Mesendoderm (in vitro differentiated cells): ENCODE measurements at regions not wholly inside any gene's neighbourhood (a gene's known extent, or its start where the extent isn't known, plus 50 kb on each side); places are given as distances from the start of the nearest gene placed in this dataset.

ENCODE experiments used
- DNase-seq: peaks from one replicate; pipeline ENCODE4 v3.0.0; 2013
- H2AK5ac ChIP-seq: 2 replicates; pipeline ENCODE4 v1.6.1; 2013; ENCODE audit warnings: low read length, inconsistent platforms
- H2BK120ac ChIP-seq: 2 replicates; pipeline ENCODE4 v1.6.1; 2013; ENCODE audit warnings: low read depth, mild to moderate bottlenecking, low read length, moderate library complexity, mixed read lengths
- H2BK15ac ChIP-seq: replicated peaks from 2 replicates; pipeline ENCODE4 v1.6.1; 2013; ENCODE audit warnings: low read depth, mild to moderate bottlenecking, moderate library complexity
- H2BK5ac ChIP-seq: 2 replicates; pipeline ENCODE4 v1.6.1; 2013; ENCODE audit warnings: low read length, inconsistent platforms
- H3K18ac ChIP-seq: 2 replicates; pipeline ENCODE4 v1.6.1; 2013; ENCODE audit warnings: mild to moderate bottlenecking, low read length, mixed read lengths
- H3K23ac ChIP-seq: one replicate; pipeline ENCODE4 v1.6.1; 2013; ENCODE audit warnings: low read length
- H3K27ac ChIP-seq: 2 replicates; pipeline ENCODE4 v1.5.1; 2013; ENCODE audit warnings: low read depth, mild to moderate bottlenecking, inconsistent platforms, low read length, moderate library complexity
- H3K27me3 ChIP-seq: 2 replicates; pipeline ENCODE4 v1.6.1; 2013; ENCODE audit warnings: low read length, control low read depth, mild to moderate bottlenecking, inconsistent platforms; ENCODE audit not compliant: insufficient read depth, poor library complexity
- H3K36me3 ChIP-seq: 2 replicates; pipeline ENCODE4 v1.6.1; 2013; ENCODE audit warnings: low read length, inconsistent platforms; ENCODE audit not compliant: control insufficient read depth, insufficient read depth
- H3K4ac ChIP-seq: one replicate; pipeline ENCODE4 v1.6.1; 2013; ENCODE audit warnings: low read depth, mild to moderate bottlenecking, low read length, moderate library complexity
- H3K4me1 ChIP-seq: 2 replicates; pipeline ENCODE4 v1.6.1; 2013; ENCODE audit warnings: low read depth, low read length, inconsistent platforms; ENCODE audit not compliant: control insufficient read depth
- H3K4me2 ChIP-seq: 2 replicates; pipeline ENCODE4 v1.6.1; 2013; ENCODE audit warnings: low read length
- H3K4me3 ChIP-seq: 2 replicates; pipeline ENCODE4 v1.5.1; 2013; ENCODE audit warnings: mild to moderate bottlenecking, low read length
- H3K56ac ChIP-seq: one replicate; pipeline ENCODE4 v1.6.1; 2013; ENCODE audit warnings: low read length
- H3K79me1 ChIP-seq: 2 replicates; pipeline ENCODE4 v1.6.1; 2013; ENCODE audit warnings: low read length, inconsistent platforms
- H3K79me2 ChIP-seq: 2 replicates; pipeline ENCODE4 v1.6.1; 2013; ENCODE audit warnings: mild to moderate bottlenecking, low read length; ENCODE audit not compliant: control insufficient read depth, insufficient read depth
- H3K9ac ChIP-seq: 2 replicates; pipeline ENCODE4 v1.6.1; 2013; ENCODE audit warnings: low read length, inconsistent platforms
- H4K5ac ChIP-seq: one replicate; pipeline ENCODE4 v1.6.1; 2013; ENCODE audit warnings: low read length
- H4K8ac ChIP-seq: one replicate; pipeline ENCODE4 v1.6.1; 2013; ENCODE audit warnings: low read depth, mild to moderate bottlenecking, control low read depth, low read length, moderate library complexity
- WGBS: extraction: QIAGEN DNeasy Blood & Tissue Kit; methylation state at CpG from one replicate; pipeline ENCODE4 v1.1.7; 2013; ENCODE audit warnings: low lambda C conversion rate, missing lambda C conversion rate; ENCODE audit not compliant: insufficient coverage; ENCODE audit errors: extremely low coverage; 5-methylcytosine and 5-hydroxymethylcytosine counted together

- no peak overlapping the region for H3K4me2 ChIP-seq
- no peak overlapping the region for H2BK120ac ChIP-seq
- no peak overlapping the region for H3K9ac ChIP-seq
- no peaks in the 10 kb centered on the region for H3K79me2 ChIP-seq
- H3K18ac ChIP-seq: no peak overlapping the region
- H3K23ac ChIP-seq: no peak overlapping the region
- no CpG with 5 or more reads among the region's 2 CpGs for WGBS
- H2BK15ac ChIP-seq: no peak overlapping the region
- no peak for DNase-seq
- no peak overlapping the region for H4K5ac ChIP-seq
- no peaks in the 10 kb centered on the region for H3K36me3 ChIP-seq
- H3K56ac ChIP-seq: no peak overlapping the region
- no peak overlapping the region for H4K8ac ChIP-seq
- H3K79me1 ChIP-seq: no peaks in the 10 kb centered on the region
- no peak overlapping the region for H3K27ac ChIP-seq
- H3K4me1 ChIP-seq: no peaks in the 10 kb centered on the region
- no peak overlapping the region for H3K4me3 ChIP-seq
- H2AK5ac ChIP-seq: no peak overlapping the region
- no peak overlapping the region for H3K4ac ChIP-seq
- H2BK5ac ChIP-seq: no peak overlapping the region
- no peaks in the 10 kb centered on the region for H3K27me3 ChIP-seq
Observed at GRCh38 chr6:12384357-12384912, 94.3 kb downstream of the EDN1 start.

DNA sequence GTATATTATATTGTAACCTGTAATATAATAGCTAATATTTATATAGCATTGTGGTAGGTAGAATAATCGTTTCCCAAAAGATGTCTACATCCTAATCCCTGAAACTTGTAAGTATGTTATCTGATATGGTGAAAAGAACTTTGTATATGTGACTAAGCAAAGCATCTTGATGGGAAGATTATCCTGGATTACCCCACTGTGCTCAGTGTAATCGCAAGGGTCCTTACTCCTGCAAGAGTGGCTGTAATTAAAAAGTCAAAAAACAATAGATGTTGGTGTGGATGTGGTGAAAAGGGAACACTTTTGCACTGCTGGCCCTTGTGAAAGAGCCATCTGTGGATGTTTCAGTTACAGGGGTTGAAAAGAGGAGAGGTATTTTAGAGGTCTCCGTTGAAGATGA lies 95.2 kb downstream of the EDN1 start:
- no peak for DNase-seq
- Histone ChIP-seq H2BK15ac (no peak overlapping the region), H3K4me3 (no peak overlapping the region), H3K79me1 (no peaks in the 10 kb centered on the region), H3K4me2 (no peak overlapping the region), H3K36me3 (no peaks in the 10 kb centered on the region), H2BK5ac (no peak overlapping the region), H3K27ac (no peak overlapping the region), H3K56ac (no peak overlapping the region), H4K5ac (no peak overlapping the region), H4K8ac (no peak overlapping the region), H3K23ac (no peak overlapping the region), H3K4ac (no peak overlapping the region), H2BK120ac (no peak overlapping the region), H3K79me2 (no peaks in the 10 kb centered on the region), H3K4me1 (no peaks in the 10 kb centered on the region), H2AK5ac (no peak overlapping the region), H3K9ac (no peak overlapping the region), H3K18ac (no peak overlapping the region), H3K27me3 (no peaks in the 10 kb centered on the region)
- WGBS: no CpG with 5 or more reads among the region's 3 CpGs

DNA sequence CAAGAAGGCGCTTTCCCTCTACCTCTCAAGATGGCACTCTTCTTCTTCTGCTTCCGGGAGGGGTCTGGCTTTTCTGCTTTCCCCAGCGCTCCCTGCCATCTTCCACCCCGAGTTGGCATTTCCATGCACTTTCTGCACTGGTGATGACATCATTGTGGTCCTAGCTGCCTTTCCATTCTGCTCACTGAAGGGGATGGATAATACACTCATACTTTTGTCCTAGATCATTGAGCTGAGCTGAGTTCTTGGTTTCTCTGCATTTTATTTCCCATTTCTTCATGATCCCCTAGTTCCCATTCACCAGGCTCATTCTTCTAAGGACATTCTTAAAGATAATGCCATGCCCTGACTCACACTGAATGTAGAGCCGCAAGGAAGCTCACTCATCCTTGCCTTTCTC lies 96.7 kb downstream of the EDN1 start:
- Histone ChIP-seq H3K79me1 (no peaks in the 10 kb centered on the region), H4K5ac (no peak overlapping the region), H3K4me2 (no peak overlapping the region), H2BK5ac (no peak overlapping the region), H3K18ac (no peak overlapping the region), H3K4me3 (no peak overlapping the region), H4K8ac (no peak overlapping the region), H3K27me3 (no peaks in the 10 kb centered on the region), H2BK120ac (no peak overlapping the region), H3K27ac (no peak overlapping the region), H3K4me1 (no peaks in the 10 kb centered on the region), H3K9ac (no peak overlapping the region), H3K56ac (no peak overlapping the region), H3K23ac (no peak overlapping the region), H2BK15ac (no peak overlapping the region), H3K36me3 (no peaks in the 10 kb centered on the region), H3K79me2 (no peaks in the 10 kb centered on the region), H3K4ac (no peak overlapping the region), H2AK5ac (no peak overlapping the region)
- no CpG with 5 or more reads among the region's 5 CpGs for WGBS
- DNase-seq: no peak

- Histone ChIP-seq H3K27me3 (no peaks in the 10 kb centered on the region), H3K9ac (no peak overlapping the region), H3K56ac (no peak overlapping the region), H2BK120ac (no peak overlapping the region), H3K79me1 (no peaks in the 10 kb centered on the region), H3K79me2 (no peaks in the 10 kb centered on the region), H3K23ac (no peak overlapping the region), H3K18ac (no peak overlapping the region), H3K4me1 (no peaks in the 10 kb centered on the region), H2BK15ac (no peak overlapping the region), H3K4me2 (no peak overlapping the region), H4K5ac (no peak overlapping the region), H2AK5ac (no peak overlapping the region), H4K8ac (no peak overlapping the region), H3K27ac (no peak overlapping the region), H2BK5ac (no peak overlapping the region), H3K36me3 (no peaks in the 10 kb centered on the region), H3K4me3 (no peak overlapping the region), H3K4ac (no peak overlapping the region)
- no CpG with 5 or more reads among the region's 3 CpGs for WGBS
- no peak for DNase-seq
Observed at GRCh38 chr6:12391472-12391871, 101.3 kb downstream of the EDN1 start.

DNA sequence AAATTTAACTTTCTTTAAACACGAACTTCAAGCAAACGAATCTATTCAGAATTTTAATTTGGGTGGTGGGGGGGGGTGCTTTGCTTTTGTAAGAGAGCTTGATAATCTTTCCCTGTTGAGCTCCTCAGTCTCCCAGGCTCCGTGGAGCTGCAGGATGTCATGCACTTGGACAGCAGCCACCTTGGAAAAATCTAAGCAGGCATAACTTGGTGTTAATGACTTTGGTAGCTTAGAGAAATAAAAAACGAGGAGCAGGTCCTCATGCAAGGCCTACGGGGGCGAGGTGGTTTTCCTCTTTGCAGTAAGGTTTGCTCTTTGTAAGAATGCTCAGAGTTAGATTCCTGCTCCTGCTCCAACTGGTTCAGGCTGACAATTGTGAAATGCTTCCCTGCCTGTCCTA lies 102.3 kb downstream of the EDN1 start:
- Histone ChIP-seq H3K9ac (no peak overlapping the region), H3K36me3 (no peaks in the 10 kb centered on the region), H2BK5ac (no peak overlapping the region), H3K27ac (no peak overlapping the region), H3K56ac (no peak overlapping the region), H4K5ac (no peak overlapping the region), H4K8ac (no peak overlapping the region), H3K23ac (no peak overlapping the region), H3K4me1 (no peaks in the 10 kb centered on the region), H3K4ac (no peak overlapping the region), H3K4me3 (no peak overlapping the region), H3K27me3 (no peaks in the 10 kb centered on the region), H3K79me2 (no peaks in the 10 kb centered on the region), H2BK15ac (no peak overlapping the region), H3K79me1 (no peaks in the 10 kb centered on the region), H3K4me2 (no peak overlapping the region), H3K18ac (no peak overlapping the region), H2BK120ac (no peak overlapping the region), H2AK5ac (no peak overlapping the region)
- WGBS: no CpG with 5 or more reads among the region's 6 CpGs
- DNase-seq: no peak

DNA sequence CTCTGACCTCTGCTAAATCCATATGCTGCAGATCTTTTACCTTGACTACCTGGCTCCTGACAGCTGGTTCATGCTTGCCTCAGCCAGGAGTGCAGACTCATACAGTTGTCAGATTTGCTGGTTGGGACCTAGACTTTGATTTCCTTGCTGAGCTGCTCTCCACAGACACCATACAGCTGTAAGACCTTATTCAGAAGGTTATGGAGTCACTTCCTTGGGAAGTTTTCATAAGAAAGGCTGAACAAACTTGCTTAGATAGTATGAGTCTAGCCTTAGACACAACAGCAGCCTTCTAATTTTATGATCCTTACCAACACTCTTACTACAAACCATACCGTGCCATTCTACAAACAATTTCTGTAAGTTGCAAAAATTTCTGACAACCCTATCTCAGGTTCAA lies 102.9 kb downstream of the EDN1 start:
- no peak overlapping the region for H2BK120ac ChIP-seq
- no peaks in the 10 kb centered on the region for H3K36me3 ChIP-seq
- no peak overlapping the region for H2BK5ac ChIP-seq
- no peak overlapping the region for H4K8ac ChIP-seq
- DNase-seq: no peak
- no peak overlapping the region for H3K4me2 ChIP-seq
- no peaks in the 10 kb centered on the region for H3K79me1 ChIP-seq
- no peak overlapping the region for H3K23ac ChIP-seq
- no peak overlapping the region for H3K4me3 ChIP-seq
- no peaks in the 10 kb centered on the region for H3K4me1 ChIP-seq
- H3K4ac ChIP-seq: no peak overlapping the region
- H3K56ac ChIP-seq: no peak overlapping the region
- H3K18ac ChIP-seq: no peak overlapping the region
- H2BK15ac ChIP-seq: no peak overlapping the region
- H3K27ac ChIP-seq: no peak overlapping the region
- WGBS: no CpG with 5 or more reads among the region's 1 CpG
- H3K9ac ChIP-seq: no peak overlapping the region
- no peak overlapping the region for H4K5ac ChIP-seq
- H2AK5ac ChIP-seq: no peak overlapping the region
- no peaks in the 10 kb centered on the region for H3K79me2 ChIP-seq
- no peaks in the 10 kb centered on the region for H3K27me3 ChIP-seq
